Nephron progenitor cell (in vitro differentiated cells): ENCODE measurements at regions not wholly inside any gene's neighbourhood (a gene's known extent, or its start where the extent isn't known, plus 50 kb on each side); places are given as distances from the start of the nearest gene placed in this dataset.
A peak's percentile ranks its signal among the peaks of the same experiment; 100 is the strongest.

Experiments
- DNase-seq: peaks from one replicate; pipeline ENCODE4 v3.0.0; 2021
- H3K27ac Mint-ChIP-seq: 2 replicates; pipeline ENCODE4 v1.8.0; 2021; ENCODE audit warnings: mild to moderate bottlenecking, moderate library complexity, mixed read lengths
- H3K27me3 Mint-ChIP-seq: 2 replicates; pipeline ENCODE4 v1.8.0; 2021; ENCODE audit warnings: mild to moderate bottlenecking, low read depth, mixed read lengths; ENCODE audit not compliant: poor library complexity
- H3K36me3 Mint-ChIP-seq: 2 replicates; pipeline ENCODE4 v1.8.0; 2021; ENCODE audit warnings: low read depth, mixed read lengths
- H3K4me1 Mint-ChIP-seq: 2 replicates; pipeline ENCODE4 v1.8.0; 2021; ENCODE audit warnings: mixed read lengths
- H3K4me3 Mint-ChIP-seq: 2 replicates; pipeline ENCODE4 v1.8.0; 2021; ENCODE audit warnings: mild to moderate bottlenecking, moderate library complexity, mixed read lengths
- H3K9me3 Mint-ChIP-seq: 2 replicates; pipeline ENCODE4 v1.8.0; 2021; ENCODE audit warnings: mild to moderate bottlenecking, moderate library complexity, mixed read lengths
- CTCF ChIP-seq: fragments of 200-600 bp; sonication (generic); IDR thresholded peaks from 2 replicates; pipeline ENCODE4 v1.5.0; 2021; ENCODE audit warnings: antibody characterized with exemption

GRCh38 chr17:33517746-33518145, 224.7 kb upstream of the ASIC2 start:
- no peak for DNase-seq
- H3K9me3 Mint-ChIP-seq: no peaks in the 10 kb centered on the region
- no peaks in the 10 kb centered on the region for H3K36me3 Mint-ChIP-seq
- peaks cover 11% of the 10 kb centered on the region for H3K4me1 Mint-ChIP-seq
- H3K27ac Mint-ChIP-seq: no peak overlapping the region
- H3K27me3 Mint-ChIP-seq: peaks cover 22% of the 10 kb centered on the region
- no peak for TF ChIP-seq CTCF
- H3K4me3 Mint-ChIP-seq: no peak overlapping the region

- Mint-ChIP-seq H3K36me3 (no peaks in the 10 kb centered on the region), H3K4me1 (peaks cover 11% of the 10 kb centered on the region), H3K9me3 (no peaks in the 10 kb centered on the region), H3K4me3 (no peak overlapping the region), H3K27me3 (peaks cover 23% of the 10 kb centered on the region), H3K27ac (no peak overlapping the region)
- DNase-seq: no peak
- TF ChIP-seq CTCF: no peak
Observed at GRCh38 chr17:33519692-33520091, 226.6 kb upstream of the ASIC2 start.

- TF ChIP-seq CTCF: peak; percentile 81
- no peak overlapping the region for H3K27ac Mint-ChIP-seq
- H3K9me3 Mint-ChIP-seq: no peaks in the 10 kb centered on the region
- no peaks in the 10 kb centered on the region for H3K36me3 Mint-ChIP-seq
- DNase-seq: peak; percentile 88
- H3K4me3 Mint-ChIP-seq: no peak overlapping the region
- H3K27me3 Mint-ChIP-seq: peaks cover 31% of the 10 kb centered on the region
- peaks cover 11% of the 10 kb centered on the region for H3K4me1 Mint-ChIP-seq
Observed at GRCh38 chr17:33520426-33521330, 227.6 kb upstream of the ASIC2 start.

GRCh38 chr17:33521784-33522183, 228.7 kb upstream of the ASIC2 start:
- H3K9me3 Mint-ChIP-seq: peaks cover under 1% of the 10 kb centered on the region
- no peaks in the 10 kb centered on the region for H3K36me3 Mint-ChIP-seq
- H3K4me3 Mint-ChIP-seq: no peak overlapping the region
- H3K27me3 Mint-ChIP-seq: peaks cover 29% of the 10 kb centered on the region
- DNase-seq: peak; percentile 46
- H3K27ac Mint-ChIP-seq: no peak overlapping the region
- peak; percentile 41 for TF ChIP-seq CTCF
- peaks cover 11% of the 10 kb centered on the region for H3K4me1 Mint-ChIP-seq

GRCh38 chr17:33522623-33523022, 229.5 kb upstream of the ASIC2 start:
- Mint-ChIP-seq H3K36me3 (no peaks in the 10 kb centered on the region), H3K4me1 (peaks cover 11% of the 10 kb centered on the region), H3K4me3 (no peak overlapping the region), H3K27me3 (peaks cover 29% of the 10 kb centered on the region), H3K27ac (no peak overlapping the region), H3K9me3 (peaks cover 9% of the 10 kb centered on the region)
- DNase-seq: no peak
- TF ChIP-seq CTCF: peak; percentile 6

GRCh38 chr17:33523577-33523981, 230.5 kb upstream of the ASIC2 start:
- H3K27me3 Mint-ChIP-seq: peaks cover 29% of the 10 kb centered on the region
- H3K4me1 Mint-ChIP-seq: peaks cover 11% of the 10 kb centered on the region
- no peaks in the 10 kb centered on the region for H3K36me3 Mint-ChIP-seq
- no peak overlapping the region for H3K27ac Mint-ChIP-seq
- DNase-seq: no peak
- H3K9me3 Mint-ChIP-seq: peaks cover 10% of the 10 kb centered on the region
- no peak overlapping the region for H3K4me3 Mint-ChIP-seq
- no peak for TF ChIP-seq CTCF
